Osteocyte (in vitro differentiated cells): ENCODE measurements at regions not wholly inside any gene's neighbourhood (a gene's known extent, or its start where the extent isn't known, plus 50 kb on each side); places are given as distances from the start of the nearest gene placed in this dataset.

ENCODE experiments used
- DNase-seq: peaks from one replicate; pipeline ENCODE4 v3.0.0; 2021; ENCODE audit warnings: mixed read lengths; ENCODE audit not compliant: unreplicated experiment; ENCODE audit errors: extremely low spot score
- H3K27ac Mint-ChIP-seq: one replicate; pipeline ENCODE4 v1.8.0; 2021; ENCODE audit warnings: mild to moderate bottlenecking, mixed read lengths; ENCODE audit not compliant: unreplicated experiment
- H3K27me3 Mint-ChIP-seq: one replicate; pipeline ENCODE4 v1.8.0; 2021; ENCODE audit warnings: mixed read lengths; ENCODE audit not compliant: unreplicated experiment
- H3K36me3 Mint-ChIP-seq: one replicate; pipeline ENCODE4 v1.8.0; 2021; ENCODE audit warnings: mixed read lengths; ENCODE audit not compliant: unreplicated experiment
- H3K4me1 Mint-ChIP-seq: one replicate; pipeline ENCODE4 v1.8.0; 2021; ENCODE audit warnings: mixed read lengths; ENCODE audit not compliant: unreplicated experiment
- H3K4me3 Mint-ChIP-seq: one replicate; pipeline ENCODE4 v1.8.0; 2021; ENCODE audit warnings: mild to moderate bottlenecking, moderate library complexity, mixed read lengths; ENCODE audit not compliant: unreplicated experiment
- H3K9me3 Mint-ChIP-seq: one replicate; pipeline ENCODE4 v1.8.0; 2021; ENCODE audit warnings: mixed read lengths; ENCODE audit not compliant: unreplicated experiment
- TF ChIP-seq, protein P1 (sequence below): fragments of 200-600 bp; sonication (generic); IDR thresholded peaks from 2 replicates; pipeline ENCODE4 v1.5.0; 2021; ENCODE audit warnings: antibody characterized with exemption, mild to moderate bottlenecking, moderate library complexity

DNA sequence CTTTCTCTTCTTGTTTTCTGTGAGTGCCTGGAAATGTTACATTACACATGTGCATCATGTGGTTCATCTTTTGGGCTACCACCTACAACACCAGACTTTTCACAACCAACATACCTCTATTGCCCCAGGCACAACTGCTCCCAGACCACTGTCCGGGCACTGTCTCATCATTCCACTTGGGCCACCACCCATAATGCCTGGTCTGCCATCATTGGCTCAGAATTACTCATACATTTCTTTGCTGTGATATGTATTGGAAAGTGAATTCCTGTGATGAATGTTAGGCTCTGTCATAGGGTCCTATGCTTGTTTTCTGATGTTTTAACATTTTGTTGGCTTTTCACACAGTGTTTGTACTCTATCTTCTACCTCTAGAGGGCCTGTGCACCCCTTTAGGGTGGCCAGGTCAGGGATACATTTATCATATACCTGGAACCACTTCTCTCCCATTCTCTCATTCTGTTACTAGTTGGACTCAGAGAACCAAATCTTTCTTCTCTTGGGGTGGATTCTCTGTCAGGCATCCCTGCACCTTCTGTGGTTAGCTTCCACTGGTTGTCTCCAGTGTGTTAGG lies 172.8 kb downstream of the NHLRC3 start:
- H3K4me3 Mint-ChIP-seq = no peak overlapping the region
- TF ChIP-seq, protein P1, sequence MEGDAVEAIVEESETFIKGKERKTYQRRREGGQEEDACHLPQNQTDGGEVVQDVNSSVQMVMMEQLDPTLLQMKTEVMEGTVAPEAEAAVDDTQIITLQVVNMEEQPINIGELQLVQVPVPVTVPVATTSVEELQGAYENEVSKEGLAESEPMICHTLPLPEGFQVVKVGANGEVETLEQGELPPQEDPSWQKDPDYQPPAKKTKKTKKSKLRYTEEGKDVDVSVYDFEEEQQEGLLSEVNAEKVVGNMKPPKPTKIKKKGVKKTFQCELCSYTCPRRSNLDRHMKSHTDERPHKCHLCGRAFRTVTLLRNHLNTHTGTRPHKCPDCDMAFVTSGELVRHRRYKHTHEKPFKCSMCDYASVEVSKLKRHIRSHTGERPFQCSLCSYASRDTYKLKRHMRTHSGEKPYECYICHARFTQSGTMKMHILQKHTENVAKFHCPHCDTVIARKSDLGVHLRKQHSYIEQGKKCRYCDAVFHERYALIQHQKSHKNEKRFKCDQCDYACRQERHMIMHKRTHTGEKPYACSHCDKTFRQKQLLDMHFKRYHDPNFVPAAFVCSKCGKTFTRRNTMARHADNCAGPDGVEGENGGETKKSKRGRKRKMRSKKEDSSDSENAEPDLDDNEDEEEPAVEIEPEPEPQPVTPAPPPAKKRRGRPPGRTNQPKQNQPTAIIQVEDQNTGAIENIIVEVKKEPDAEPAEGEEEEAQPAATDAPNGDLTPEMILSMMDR = no peak
- peaks cover 2% of the 10 kb centered on the region for H3K36me3 Mint-ChIP-seq
- H3K27ac Mint-ChIP-seq = no peak overlapping the region
- peaks cover 3% of the 10 kb centered on the region for H3K9me3 Mint-ChIP-seq
- peaks cover 11% of the 10 kb centered on the region for H3K27me3 Mint-ChIP-seq
- peaks cover 2% of the 10 kb centered on the region for H3K4me1 Mint-ChIP-seq
- DNase-seq = no peak

DNA sequence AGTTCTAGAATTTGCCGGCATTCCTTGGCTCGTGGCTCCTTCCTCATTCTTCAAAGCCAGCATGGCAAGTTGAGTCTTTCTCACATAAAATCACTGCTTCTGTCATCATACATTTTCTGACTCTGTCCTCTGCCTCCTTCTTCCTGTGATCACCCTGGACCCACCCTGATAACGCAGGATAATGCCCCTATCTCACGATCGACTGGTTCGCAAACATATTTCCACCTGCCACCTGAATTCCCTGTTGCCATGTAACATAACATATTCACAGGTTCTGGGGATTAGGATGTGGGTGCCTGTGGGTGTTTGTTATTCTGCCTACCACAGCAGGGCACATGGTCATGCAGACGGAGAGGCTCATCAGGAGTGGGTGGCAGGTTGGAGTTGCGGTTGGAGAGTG lies 177.7 kb downstream of the NHLRC3 start:
- no peak for DNase-seq
- H3K27me3 Mint-ChIP-seq = peaks cover 19% of the 10 kb centered on the region
- no peak overlapping the region for H3K27ac Mint-ChIP-seq
- peaks cover 3% of the 10 kb centered on the region for H3K9me3 Mint-ChIP-seq
- H3K4me3 Mint-ChIP-seq = no peak overlapping the region
- H3K4me1 Mint-ChIP-seq = no peaks in the 10 kb centered on the region
- TF ChIP-seq, protein P1 = no peak
- H3K36me3 Mint-ChIP-seq = no peaks in the 10 kb centered on the region

DNA sequence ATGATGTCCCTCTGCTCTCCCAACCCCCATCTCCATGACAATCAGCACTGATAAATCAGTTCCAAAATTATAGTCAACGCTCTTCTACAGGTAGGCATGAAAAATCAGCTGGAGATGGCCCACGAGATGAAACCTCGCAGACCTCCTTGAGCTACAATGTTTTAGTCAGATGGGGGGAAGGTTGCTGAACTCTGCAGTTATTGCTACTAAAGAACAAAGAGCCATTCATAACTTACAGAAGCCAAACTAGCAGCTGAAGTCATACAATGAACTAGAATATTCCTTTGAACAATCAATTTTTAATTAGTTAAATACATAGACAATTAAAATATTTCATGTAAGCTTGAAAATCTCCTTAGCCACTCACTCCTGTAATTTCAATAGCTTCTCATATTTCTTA lies 179.2 kb downstream of the NHLRC3 start:
- Mint-ChIP-seq H3K4me3 (no peak overlapping the region), H3K27me3 (peaks cover 24% of the 10 kb centered on the region), H3K36me3 (no peaks in the 10 kb centered on the region), H3K27ac (no peak overlapping the region), H3K4me1 (no peaks in the 10 kb centered on the region), H3K9me3 (peaks cover 14% of the 10 kb centered on the region)
- TF ChIP-seq, protein P1 = no peak
- no peak for DNase-seq

DNA sequence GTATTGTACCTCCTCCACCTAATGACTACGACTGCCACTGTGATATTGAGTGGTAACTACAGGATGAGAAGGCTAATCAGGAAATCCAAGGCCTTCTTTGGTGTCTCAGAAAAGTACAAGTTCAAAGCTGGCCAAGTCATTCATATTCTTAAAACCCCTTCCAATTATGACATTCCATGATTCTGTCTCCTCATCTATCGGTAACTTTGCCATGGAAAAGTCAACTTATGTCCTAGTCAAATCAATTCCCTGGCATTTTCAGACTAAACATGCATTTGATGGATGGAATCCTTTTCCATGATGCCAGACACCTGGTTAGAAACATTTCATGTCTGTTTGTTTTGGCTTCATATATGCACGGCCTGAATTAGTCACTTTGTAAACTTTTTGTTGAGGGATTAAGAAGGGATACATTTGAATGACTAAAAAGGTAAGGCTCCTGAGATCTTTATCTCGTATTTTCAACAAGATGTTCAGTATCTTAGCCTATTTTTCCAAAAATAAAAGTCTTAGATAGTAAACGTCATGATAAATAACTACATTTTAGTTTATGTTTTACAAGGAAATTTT lies 186.5 kb downstream of the NHLRC3 start:
- H3K27ac Mint-ChIP-seq = no peak overlapping the region
- no peak overlapping the region for H3K4me3 Mint-ChIP-seq
- no peak for DNase-seq
- no peaks in the 10 kb centered on the region for H3K4me1 Mint-ChIP-seq
- H3K9me3 Mint-ChIP-seq = peaks cover 16% of the 10 kb centered on the region
- H3K36me3 Mint-ChIP-seq = no peaks in the 10 kb centered on the region
- peaks cover 22% of the 10 kb centered on the region for H3K27me3 Mint-ChIP-seq
- TF ChIP-seq, protein P1 = no peak

DNA sequence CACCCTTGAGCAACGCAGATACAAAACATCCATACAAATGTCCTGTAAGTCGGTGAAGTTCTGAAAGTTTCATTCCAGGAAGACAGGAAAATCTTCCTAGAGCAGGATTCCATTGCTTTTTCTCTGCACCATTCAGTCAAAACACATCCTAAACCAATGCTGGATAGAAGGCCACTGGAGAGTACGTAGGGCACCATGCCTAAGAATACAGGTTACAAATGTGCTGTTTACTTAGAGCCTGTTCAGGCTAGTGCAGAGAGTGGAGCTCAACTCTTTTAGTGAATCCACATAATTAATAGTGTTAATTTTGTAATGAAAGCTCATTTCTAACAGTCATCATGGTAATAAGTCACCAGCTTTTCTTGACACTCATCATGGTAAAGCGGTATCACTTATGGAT lies 187.6 kb downstream of the NHLRC3 start:
- H3K9me3 Mint-ChIP-seq = peaks cover 16% of the 10 kb centered on the region
- no peaks in the 10 kb centered on the region for H3K36me3 Mint-ChIP-seq
- TF ChIP-seq, protein P1 = no peak
- DNase-seq = no peak
- no peaks in the 10 kb centered on the region for H3K4me1 Mint-ChIP-seq
- no peak overlapping the region for H3K4me3 Mint-ChIP-seq
- H3K27ac Mint-ChIP-seq = no peak overlapping the region
- peaks cover 23% of the 10 kb centered on the region for H3K27me3 Mint-ChIP-seq
